ENCODE measurements at regions not wholly inside any gene's neighbourhood (a gene's known extent, or its start where the extent isn't known, plus 50 kb on each side); places are given as distances from the start of the nearest gene placed in this dataset.

GRCh38 chr21:35444391-35444790 is 395.3 kb upstream of the RUNX1 start:
- TF ChIP-seq EZH2 (IDR thresholded peaks at IDR 0.05; ENCODE audit: insufficient read depth, poor library complexity, severe bottlenecking) (no peak), EZH2phosphoT487 (IDR thresholded peaks at IDR 0.05; ENCODE audit: insufficient read depth, low read depth) (no peak)
